Stimulated activated CD4-positive, alpha-beta T cell treated with anti-CD3 and anti-CD28 coated beads, Interleukin-2, amount 100 ng/mL, for 24 hours (primary cell): ENCODE measurements at regions not wholly inside any gene's neighbourhood (a gene's known extent, or its start where the extent isn't known, plus 50 kb on each side); places are given as distances from the start of the nearest gene placed in this dataset.

Source experiments
- DNase-seq, 2 donors: peaks; one replicate each; pipeline ENCODE4 v3.0.0-alpha.2; 2020

DNA sequence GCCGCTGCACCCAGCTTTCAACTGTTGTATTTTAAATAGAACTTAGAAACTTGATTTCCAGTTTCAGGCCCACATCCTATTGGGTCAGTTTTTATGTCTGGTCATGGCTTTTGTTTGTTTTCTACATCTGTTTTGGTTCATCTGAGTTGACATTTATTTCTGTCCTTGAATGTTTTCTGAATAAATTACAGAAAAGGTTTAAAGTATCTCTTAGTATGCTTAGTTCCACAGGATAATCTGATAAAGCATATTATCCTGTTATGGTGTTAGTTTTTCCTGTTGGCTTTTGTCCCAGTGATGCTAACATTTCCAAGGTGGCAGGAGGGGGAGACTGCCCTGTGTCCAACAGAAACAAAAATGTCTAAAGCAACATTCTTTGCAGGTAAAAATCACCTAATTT lies 733.2 kb downstream of the INHBA start:
- DNase-seq: no peak

DNA sequence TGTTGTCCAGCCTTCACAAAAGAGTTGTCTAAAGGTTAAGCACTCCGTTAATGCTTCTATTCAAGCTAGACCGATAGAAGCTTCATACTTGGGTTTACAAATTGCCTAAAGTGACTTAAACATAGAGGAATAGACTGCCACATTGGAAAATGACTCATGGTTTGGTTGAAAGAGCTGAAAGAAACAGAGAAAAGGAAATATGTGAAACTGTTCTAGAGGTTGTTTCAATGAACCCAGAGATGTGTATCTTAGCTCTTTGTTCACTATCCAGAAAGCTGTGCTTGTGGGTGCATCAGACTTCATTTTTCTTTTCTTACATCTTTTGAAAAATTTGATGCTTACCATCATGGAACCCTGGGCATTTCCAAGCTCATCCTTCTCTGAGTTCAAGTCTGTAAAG lies 736.2 kb downstream of the INHBA start:
- no peak for DNase-seq

DNA sequence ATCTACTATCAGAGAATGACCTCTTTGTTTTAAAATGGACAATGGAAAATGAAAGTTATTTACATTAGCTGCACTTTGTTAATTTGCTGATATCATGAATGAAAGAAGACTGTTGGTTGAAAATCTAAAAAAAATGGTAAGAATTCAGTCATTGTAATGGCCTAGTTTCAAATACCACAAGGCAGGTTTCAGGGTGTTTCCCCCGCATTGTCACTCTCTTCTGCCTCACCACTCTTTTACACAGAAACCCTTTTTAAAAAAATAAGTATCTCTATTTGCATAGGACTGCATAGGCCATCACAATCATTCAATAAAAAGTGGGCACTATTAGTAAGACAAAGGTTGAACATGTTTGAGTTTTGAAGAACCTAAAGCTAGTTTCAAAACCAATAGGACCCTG lies 737.1 kb downstream of the INHBA start:
- no peak for DNase-seq

DNA sequence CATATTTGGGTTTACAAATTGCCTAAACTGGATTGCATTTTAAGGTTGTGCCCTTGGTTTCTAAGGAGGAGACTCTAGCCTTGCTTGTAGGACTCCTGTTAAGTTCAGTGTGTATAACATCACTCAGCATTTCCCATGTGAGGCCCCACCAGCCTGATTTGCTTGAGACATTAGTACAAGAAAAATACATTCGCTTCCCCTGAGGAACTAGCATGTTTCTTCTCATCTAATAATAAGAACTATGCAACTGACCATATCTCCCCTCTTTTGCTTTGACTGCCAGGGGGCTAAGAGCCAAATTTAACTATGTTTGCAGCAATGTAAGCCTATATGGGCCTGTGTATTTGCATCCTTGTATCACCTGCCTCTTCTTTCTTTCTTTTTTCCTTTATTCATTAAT lies 737.9 kb downstream of the INHBA start:
- DNase-seq: no peak

DNA sequence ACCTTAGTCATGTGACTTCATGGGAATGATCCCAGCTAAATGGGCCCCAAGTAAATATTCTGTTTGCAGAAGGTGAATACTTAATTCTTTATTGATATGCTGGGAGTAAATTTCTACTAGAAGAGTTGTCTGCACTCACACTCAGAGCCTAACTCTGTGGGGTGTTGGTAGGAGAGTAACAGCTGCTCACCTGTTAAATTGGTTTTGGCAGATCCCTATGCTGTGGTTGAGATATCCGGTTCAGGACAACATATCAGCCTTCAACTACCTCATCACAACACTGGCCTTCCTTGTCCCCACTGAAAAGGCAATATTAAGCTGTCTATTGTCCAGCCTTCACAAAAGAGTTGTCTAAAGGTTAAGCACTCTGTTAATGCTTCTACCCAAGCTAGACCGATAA lies 738.3 kb downstream of the INHBA start:
- no peak for DNase-seq

DNA sequence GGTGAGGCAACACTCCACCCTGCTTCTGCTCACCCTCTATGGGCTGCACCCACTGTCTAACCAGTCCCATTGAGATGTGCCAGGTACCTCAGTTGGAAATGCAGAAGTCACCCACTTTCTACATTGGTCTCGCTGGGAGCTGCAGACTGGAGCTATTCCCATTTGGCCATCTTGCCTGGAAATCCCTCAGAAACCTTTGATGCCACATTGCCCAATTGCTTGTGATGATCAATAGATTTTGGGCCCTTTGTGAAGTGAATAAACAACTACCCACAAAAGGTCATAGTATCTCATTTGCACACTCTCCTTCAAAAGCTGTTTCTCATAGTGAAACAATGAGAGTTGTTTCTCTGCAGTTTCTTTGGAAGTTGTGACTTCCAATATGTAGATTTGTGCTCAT lies 742.9 kb downstream of the INHBA start:
- DNase-seq: no peak

DNA sequence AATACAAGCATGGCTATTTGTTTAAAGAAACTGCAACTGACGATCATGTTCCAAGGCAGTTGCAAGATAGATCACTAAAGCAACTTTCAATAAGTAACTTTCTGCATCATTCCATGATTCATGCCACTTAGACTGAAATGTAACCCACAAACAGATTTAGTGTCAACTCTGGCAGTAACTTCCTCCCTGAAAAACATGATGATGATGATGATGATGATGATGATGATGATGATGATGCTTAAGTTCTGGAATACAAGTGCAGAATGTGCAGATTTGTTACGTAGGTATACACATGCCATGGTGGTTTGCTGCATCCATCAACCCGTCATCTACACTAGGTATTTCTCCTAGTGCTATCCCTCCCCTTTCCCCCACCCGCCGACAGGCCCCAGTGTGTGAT lies 754.7 kb downstream of the INHBA start:
- DNase-seq: no peak

DNA sequence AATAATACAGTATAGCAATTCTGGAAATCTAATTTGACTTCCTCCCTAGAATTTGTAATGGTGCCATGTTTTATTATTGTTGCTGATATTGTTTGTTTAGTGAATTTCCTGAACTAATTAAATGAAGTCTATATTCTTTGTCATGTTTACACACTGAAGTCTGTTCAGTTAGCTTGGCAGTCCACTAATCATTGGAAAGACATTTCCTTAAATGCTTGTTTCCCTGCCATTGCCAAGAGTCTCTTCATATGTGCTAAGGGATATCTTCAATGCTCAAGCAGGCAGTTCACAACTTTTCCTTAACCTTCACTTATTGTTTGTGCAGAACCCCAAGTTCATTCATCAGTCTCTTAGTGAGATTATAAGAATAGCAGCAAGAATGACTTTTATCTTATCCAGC lies 755.3 kb downstream of the INHBA start:
- no peak for DNase-seq

DNA sequence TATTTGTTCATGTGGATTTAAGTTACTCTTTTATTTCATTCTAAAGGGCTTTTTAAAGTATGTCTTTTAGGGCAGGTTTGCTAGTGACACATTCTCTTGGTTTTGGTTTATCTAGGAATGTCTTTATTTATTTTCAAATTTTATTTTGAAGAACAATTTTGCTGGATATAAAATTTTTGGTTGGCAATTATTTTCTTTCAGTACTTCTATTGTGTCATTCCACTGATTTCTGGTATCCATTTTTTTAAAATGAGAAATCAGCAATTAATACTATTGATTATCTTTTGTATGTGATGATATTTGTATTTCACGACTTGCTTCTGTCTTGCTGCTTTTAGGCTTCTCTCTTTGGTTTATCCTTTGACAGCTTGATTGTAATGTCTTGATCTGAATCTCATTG lies 756.3 kb downstream of the INHBA start:
- DNase-seq: no peak

DNA sequence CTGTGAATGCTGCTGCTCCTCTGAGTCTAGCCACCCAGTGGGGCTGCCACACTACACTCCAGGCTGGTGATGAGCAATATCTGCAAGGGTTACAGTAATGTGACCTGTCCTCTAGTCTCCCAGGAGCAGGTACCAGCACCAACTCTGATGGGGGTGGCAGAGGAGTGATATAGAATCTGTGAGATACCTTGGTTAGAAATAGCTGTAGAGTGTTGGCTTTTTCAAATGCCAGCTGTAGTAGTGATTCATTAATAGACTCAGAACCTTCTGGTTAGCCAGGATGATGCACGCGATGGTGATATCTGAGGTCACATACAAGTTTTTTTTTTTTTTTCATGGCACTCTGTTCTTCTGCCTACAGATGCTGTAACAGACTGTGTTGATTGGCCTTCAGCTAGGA lies 757.1 kb downstream of the INHBA start:
- no peak for DNase-seq

DNA sequence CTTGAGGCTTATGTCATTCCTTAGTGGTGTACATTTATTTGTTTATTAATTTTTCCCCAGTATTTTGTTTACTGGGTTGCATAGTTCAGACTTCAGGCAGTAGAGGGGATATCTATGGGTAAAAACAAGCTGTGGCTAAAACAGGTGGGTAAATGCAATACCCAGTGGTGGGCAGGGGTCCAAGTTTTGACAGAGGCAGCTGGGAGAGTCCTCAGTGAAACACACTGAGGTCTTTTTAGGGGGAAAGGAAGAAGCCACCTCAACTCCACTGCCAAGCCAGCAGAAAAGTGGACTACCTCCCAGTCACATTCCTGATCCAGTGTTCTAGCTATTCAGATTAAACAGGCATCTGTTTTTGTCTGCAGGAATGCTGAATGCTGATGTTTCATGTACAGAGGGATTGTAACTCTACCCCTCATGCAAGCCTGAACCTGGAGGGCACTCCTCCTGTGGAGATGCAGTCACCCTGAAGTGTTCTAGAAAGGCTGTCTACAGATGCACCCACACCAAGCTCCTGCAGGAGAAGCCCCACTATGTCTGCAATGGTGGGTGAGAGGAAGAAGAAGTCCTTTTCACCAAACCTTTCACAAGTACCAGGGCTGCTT lies 757.8 kb downstream of the INHBA start:
- DNase-seq: no peak

DNA sequence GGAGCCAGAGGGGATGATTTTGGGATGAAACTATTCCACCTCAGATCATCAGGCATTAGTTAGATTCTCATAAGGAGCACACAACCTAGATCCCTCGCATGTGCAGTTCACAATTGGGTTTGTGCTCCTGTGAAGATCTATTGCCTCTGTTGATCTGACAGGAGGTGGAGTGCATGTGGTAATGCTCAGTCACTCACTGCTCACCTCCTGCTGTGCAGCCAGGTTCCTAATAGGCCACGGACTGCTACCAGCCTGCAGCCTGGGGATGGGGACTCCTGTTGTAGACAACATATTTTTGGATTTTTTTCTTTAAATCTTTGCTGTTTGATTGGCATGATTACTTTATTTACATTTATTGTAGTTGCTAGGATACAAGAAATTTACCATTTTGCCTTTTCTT lies 765.0 kb downstream of the INHBA start:
- DNase-seq: no peak

DNA sequence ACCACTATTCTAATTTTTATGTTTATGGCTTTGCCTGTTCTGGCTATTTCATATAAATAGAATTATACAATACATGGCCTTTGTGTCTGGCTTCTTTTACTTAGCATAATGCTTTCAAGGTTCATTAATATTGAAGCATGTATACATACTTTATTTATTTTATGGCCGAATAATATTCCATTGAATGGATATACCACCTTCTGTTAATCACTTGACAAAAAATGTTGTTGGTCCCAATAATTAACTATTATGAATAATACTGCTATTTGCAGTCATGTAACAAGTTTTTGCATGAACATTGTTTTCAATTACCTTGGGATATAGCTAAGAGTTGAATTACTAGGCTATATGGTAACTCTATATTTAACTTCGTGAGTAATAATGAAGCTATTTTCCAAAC lies 767.5 kb downstream of the INHBA start:
- no peak for DNase-seq

DNA sequence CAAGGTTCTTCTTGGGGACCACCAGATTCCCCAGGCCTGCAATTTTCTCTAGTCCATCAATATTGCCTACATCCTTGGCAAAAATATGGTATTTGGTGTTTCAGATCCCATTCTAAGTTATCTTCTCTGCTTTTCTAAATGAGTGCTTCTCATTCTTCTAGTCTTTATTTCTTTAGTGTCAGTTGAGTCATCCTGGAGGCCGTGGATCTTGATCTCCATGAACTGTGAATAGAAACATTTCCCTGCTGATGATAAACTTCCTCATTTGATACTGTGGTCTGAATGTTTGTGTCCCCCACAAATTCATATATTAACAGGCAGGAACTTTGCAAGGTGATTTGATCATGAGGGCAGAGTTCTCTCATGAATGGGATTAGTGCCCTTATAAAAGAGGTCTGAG lies 779.3 kb downstream of the INHBA start:
- no peak for DNase-seq

DNA sequence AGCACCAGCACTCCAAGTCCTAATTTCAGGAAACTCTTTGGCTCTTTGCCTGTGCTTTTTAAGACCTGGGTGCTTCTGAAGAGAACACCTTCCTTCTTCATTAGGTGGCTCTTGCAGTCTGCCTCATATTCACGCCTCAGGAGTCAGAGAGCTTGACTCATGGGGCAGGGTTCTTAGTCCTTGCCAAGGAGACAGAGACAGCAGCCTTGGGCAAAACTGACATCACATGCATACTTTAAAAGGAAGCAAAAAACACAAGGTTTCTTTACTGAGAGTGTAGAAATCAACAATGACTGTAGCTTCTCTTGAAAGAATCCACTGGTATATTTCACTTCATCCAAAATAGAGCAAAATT lies 780.6 kb downstream of the INHBA start:
- no peak for DNase-seq

DNA sequence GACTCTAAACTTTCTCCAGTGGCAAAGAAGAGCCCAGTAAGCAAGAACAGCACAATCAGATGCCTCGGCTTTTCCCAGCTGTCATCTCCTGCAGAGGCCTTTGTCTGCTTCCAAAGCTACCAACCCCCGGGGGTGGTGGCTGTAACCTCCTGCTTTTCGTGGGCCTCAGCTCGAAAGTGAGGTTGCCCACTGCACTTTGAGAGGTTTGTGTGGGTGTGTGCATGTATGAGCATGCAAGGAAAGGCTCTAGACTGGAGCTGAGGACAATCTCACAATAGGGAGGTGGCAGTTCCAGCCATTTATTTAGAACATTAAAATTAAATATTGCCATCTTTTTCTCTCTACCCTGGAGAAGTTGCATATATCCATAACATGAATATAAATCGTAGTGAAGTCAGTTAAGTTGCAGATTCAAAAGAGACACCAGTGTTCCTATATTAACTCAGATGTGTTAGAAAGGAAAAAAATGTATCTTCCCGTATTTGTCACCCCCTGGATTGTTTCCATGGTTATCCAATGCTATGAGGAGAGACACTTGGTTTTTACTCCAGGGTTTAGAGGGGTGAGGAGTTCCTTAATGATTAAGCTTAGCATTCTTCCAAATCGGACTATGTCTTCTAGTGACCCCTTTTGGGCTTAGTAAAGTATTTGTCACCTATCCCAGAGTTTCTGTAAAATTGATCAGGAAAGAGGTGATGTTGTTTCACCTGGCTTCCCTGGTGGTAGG lies 781.1 kb downstream of the INHBA start:
- DNase-seq: no peak

DNA sequence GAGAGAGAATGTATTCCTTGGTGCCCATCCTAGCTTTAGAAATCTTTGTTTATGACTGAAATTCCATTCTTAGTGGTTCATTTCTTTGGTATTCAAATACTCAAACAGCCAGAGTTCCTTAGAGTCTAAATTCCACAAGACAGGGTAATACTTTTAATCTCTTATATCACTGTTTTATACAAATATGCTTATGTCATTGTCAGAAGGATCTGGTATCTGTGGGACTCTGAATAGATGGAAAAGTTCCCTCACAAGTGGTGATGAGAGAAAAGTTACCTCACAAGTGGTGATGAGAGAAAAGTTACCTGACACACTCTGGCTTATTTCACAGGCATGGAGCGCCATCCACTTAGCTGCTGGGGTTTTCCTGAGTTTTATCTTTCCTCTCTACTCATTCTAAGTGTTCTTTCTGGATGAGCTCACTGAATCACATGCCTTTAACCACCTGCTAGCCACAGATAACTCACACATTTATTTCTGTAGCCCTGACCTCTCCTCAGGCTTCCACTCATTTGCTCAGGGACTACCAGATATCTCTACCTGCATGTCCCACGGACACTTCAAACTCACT lies 784.0 kb downstream of the SUGCT start:
- DNase-seq: no peak

DNA sequence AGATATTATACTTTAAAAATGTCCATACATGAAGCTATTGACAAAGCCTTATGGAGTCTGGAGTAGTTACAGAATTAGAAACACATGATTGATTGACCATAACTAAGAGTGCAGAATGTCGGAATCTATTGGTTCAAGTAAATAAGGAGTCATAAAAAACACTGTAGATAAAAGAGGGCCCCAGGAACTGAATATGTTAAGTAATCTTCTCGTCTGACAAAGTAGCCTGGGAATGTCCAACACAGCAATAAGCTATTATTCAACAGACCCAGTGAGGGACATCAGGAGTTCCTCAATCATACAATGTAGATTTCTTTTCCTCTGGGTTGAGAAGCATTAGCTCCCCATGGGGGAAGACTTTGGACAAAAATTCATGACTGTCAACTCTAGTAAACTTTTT lies 782.0 kb downstream of the SUGCT start:
- DNase-seq: no peak

DNA sequence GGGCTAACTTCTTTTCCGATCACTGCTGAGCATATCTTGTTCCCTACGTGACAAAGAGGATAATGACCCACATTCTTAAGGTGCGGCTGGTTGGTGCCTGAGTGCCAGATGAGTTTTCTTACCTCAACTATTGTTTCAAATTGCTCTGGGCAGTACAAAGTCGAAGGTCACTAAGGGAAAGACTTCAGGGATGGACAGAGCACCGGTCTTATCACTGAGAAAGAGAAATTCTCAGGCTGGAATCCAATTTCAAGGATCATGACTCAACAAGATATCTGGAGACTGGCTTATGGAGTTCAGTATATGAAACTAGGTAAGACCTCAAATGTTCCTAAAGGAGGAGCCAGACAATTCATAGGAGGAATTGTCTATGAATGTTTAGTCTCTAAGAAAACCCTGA lies 780.3 kb downstream of the SUGCT start:
- no peak for DNase-seq
